ENCODE measurements at regions not wholly inside any gene's neighbourhood (a gene's known extent, or its start where the extent isn't known, plus 50 kb on each side); places are given as distances from the start of the nearest gene placed in this dataset.

DNA sequence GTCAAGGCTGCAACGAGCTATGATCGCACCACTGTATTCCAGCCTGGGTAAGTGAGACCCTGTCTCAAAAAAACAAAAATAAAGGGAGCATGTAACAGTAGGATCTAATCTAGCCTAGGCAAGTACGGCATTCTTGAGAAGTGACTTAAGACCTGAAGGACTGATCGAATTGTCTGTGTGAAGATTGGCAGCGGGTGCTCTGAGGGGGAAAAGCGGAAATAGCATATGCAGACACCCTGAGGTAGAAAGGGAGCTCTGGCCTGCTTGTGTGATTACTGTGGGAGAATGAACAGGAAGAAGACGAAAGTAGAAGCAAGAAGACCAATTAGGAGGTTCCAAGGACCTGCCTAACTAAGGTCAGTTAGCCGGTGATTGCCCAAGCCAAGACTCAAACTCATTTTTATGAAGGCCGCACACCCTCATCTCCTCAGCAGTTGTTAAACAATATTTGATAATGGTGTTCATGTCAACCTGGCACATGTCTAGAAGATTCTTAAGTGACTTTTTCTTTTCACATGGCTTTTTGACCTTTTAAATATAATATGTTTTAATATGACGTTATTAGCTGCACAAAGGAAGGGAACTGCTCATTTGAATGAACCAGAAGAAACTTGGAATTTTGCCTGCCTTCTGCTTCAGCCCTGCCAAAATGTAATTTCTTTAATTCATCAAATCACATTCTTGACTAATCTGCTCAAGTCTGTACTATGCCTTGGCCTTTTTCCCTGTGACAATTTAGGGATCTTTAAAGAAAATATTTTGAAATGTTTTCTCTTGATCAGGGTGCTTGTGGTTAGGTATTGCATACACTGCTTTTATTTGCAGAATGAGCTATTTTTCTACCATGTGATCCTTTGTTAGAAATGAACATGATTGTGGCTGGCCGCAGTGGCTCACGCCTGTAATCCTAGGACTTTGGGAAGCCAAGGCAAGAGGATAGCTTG is 289.2 kb upstream of the DMRT1 start:
- Histone ChIP-seq H3K23ac (ENCODE audit: insufficient read length) (no peak overlapping the region), H3K18ac (ENCODE audit: extremely low read depth, low read length) (no peak overlapping the region), H4K5ac (ENCODE audit: insufficient read length, low read depth, low read length) (no peak overlapping the region), H2BK5ac (ENCODE audit: low read depth, low read length) (no peak overlapping the region), H3K27me3 (replicated peaks in 1 of 4; ENCODE audit: control insufficient read depth in 3 of 4, extremely low read depth in 1 of 4, insufficient read depth in 3 of 4, low read length in 3 of 4) (no peaks in the 10 kb centered on the region), H3K36me3 (ENCODE audit: control insufficient read depth in 2 of 4, insufficient read depth in 4 of 4, low read length in 3 of 4) (peaks cover 0 to 5% (median 0%) of the 10 kb centered on the region in 4 experiments; a peak in 2 of 8 replicates), H3K27ac (ENCODE audit: low read depth, low read length) (no peak overlapping the region), H2BK12ac (ENCODE audit: low read depth, low read length) (no peak overlapping the region), H3K9me3 (ENCODE audit: insufficient read depth in 2 of 2, low read depth in 1 of 2, low read length in 1 of 2) (no peaks in the 10 kb centered on the region), H3K23me2 (ENCODE audit: low read depth, low read length) (no peaks in the 10 kb centered on the region), H3K9ac (replicated peaks in 1 of 4; ENCODE audit: extremely low read depth in 1 of 4, low read depth in 3 of 4, low read length in 3 of 4) (no peak overlapping the region), H2AFZ (ENCODE audit: low read length) (no peak overlapping the region), H4K91ac (replicated peaks; ENCODE audit: insufficient read length, low read length) (no peak overlapping the region), H3K56ac (replicated peaks; ENCODE audit: insufficient read length, low read depth, low read length) (no peak overlapping the region), H3K4me1 (replicated peaks in 1 of 4; ENCODE audit: control insufficient read depth in 3 of 4, insufficient read depth in 4 of 4, low read length in 3 of 4) (peaks cover 0 to 3% (median 1%) of the 10 kb centered on the region in 4 experiments; a peak in 2 of 7 replicates), H3K4me3 (ENCODE audit: extremely low read depth in 1 of 4, insufficient read depth in 2 of 4, low read depth in 3 of 4, low read length in 4 of 4) (no peak overlapping the region), H2BK20ac (ENCODE audit: low read length) (no peak overlapping the region), H3K79me2 (ENCODE audit: control insufficient read depth in 1 of 2, insufficient read depth in 2 of 2, low read length in 2 of 2) (peaks cover 3 to 15% of the 10 kb centered on the region in 2 experiments; a peak in 3 of 4 replicates), H2BK15ac (ENCODE audit: low read length) (no peak overlapping the region), H2BK120ac (replicated peaks; ENCODE audit: low read depth, low read length) (no peak overlapping the region), H4K8ac (ENCODE audit: extremely low read depth, insufficient read depth, low read length) (no peak overlapping the region), H3K14ac (ENCODE audit: insufficient read length) (no peak overlapping the region), H2AK5ac (ENCODE audit: low read depth, low read length) (no peak overlapping the region), H4K20me1 (replicated peaks in 1 of 2; ENCODE audit: control insufficient read depth in 1 of 2, insufficient read depth in 2 of 2, low read length in 2 of 2) (no peaks in the 10 kb centered on the region), H3K4me2 (ENCODE audit: insufficient read depth in 1 of 2, low read depth in 2 of 2, low read length in 2 of 2) (no peak overlapping the region), H3K4ac (replicated peaks; ENCODE audit: insufficient read length, low read depth, low read length) (no peak overlapping the region), H3K79me1 (ENCODE audit: low read depth, low read length) (peaks cover 2% of the 10 kb centered on the region; the same call in 1 of the 2 replicates)
- WGBS, 2 experiments (ENCODE audit: extremely low coverage in 1 of 2, insufficient coverage in 1 of 2, insufficient read length in 1 of 2, insufficient replicate concordance in 2 of 2, low coverage in 1 of 2, low lambda C conversion rate in 2 of 2, missing lambda C conversion rate in 1 of 2), result 90% methylated on average over 12 of the region's 12 CpGs; no CpG with 5 or more reads in 1 of the 2 experiments
- FAIRE-seq (no peak), DNase-seq (ENCODE audit: low read depth in 1 of 2, low spot score in 2 of 2) (no peak)
- ChIA-PET POLR2A (ENCODE audit: partially characterized antibody) (no interaction called here), CTCF (ENCODE audit: partially characterized antibody) (interaction anchor here (0.7 to 1.4 kb wide), 4 partner anchors 23 to 90 kb away, joined by 3 to 5 read pairs (median 4); no protein-coding TSS in a partner anchor)
- TF ChIP-seq NANOG (IDR thresholded peaks at IDR 0.05; ENCODE audit: insufficient read depth, low read depth, low read length, poor library complexity, severe bottlenecking) (no peak), SIX5 (IDR thresholded peaks at IDR 0.05; ENCODE audit: low read depth, low read length) (no peak), RBBP5 (IDR thresholded peaks at IDR 0.05; ENCODE audit: borderline replicate concordance, low read depth, low read length) (no peak), JUND (IDR thresholded peaks at IDR 0.05; ENCODE audit: low read length) (no peak), BCL11A (IDR thresholded peaks at IDR 0.05; ENCODE audit: low read depth in 2 of 2, low read length in 2 of 2) (no peak), EP300 (IDR thresholded peaks at IDR 0.05; ENCODE audit: borderline replicate concordance in 1 of 2, low read depth in 2 of 2, low read length in 2 of 2) (no peak), HDAC2 (IDR thresholded peaks at IDR 0.05; ENCODE audit: borderline replicate concordance in 1 of 2, low read depth in 2 of 2, low read length in 2 of 2) (no peak), TCF12 (IDR thresholded peaks at IDR 0.05; ENCODE audit: low read depth, low read length) (no peak), SRF (IDR thresholded peaks at IDR 0.05; ENCODE audit: low read depth, low read length) (no peak), ASH2L (IDR thresholded peaks at IDR 0.05; ENCODE audit: low read length) (no peak)
- TF ChIP-seq, protein P1, sequence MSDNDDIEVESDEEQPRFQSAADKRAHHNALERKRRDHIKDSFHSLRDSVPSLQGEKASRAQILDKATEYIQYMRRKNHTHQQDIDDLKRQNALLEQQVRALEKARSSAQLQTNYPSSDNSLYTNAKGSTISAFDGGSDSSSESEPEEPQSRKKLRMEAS (IDR thresholded peaks at IDR 0.05), result no peak

All from H1 (cell line).